Stimulated activated CD4-positive, alpha-beta T cell treated with anti-CD3 and anti-CD28 coated beads, TNF-alpha, amount 100 ng/mL, for 24 hours (primary cell): ENCODE measurements at regions not wholly inside any gene's neighbourhood (a gene's known extent, or its start where the extent isn't known, plus 50 kb on each side); places are given as distances from the start of the nearest gene placed in this dataset.

Experiments
- DNase-seq, 3 experiments: peaks; one replicate each; pipeline ENCODE4 v3.0.0-alpha.2; 2020; ENCODE audit warnings: low read depth in 3 of 3

- DNase-seq: no peak
Observed at GRCh38 chr15:31243895-31244294, 82.7 kb upstream of the KLF13 start.

DNA sequence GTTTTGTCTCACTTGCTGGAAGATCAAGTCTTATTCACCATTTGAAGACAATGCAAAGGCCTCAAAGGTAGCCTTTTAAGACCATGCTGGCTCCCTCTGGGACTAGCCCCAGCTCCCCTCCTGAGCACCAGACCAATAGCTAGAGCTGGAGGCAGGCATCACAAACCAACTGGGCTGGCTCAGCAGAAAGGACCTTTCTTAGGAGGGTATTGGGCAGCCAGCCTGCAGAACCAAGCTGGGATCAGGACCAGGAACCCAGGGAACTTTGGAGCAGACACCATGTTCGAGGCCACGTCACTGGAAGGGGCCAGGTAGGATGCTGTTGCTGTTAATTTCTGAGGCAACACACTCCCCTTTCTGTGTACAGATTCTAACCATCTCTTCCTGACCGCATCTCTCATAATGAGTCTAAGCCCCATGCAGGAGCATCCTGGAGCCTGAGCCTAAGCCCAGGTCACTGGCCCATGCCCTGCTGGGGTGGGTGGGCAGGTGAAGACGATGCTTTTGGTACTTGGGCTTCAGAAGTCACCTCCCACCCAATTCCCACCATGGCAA is 81.4 kb upstream of the KLF13 start:
- DNase-seq: no peak

GRCh38 chr15:31245756-31246155 is 80.9 kb upstream of the KLF13 start:
- no peak for DNase-seq

GRCh38 chr15:31247404-31247803 is 79.2 kb upstream of the KLF13 start:
- no peak for DNase-seq

GRCh38 chr15:31248263-31248662 is 78.4 kb upstream of the KLF13 start:
- DNase-seq: no peak

GRCh38 chr15:31248951-31249350 is 77.7 kb upstream of the KLF13 start:
- no peak for DNase-seq

GRCh38 chr15:31250033-31250432 is 76.6 kb upstream of the KLF13 start:
- DNase-seq: no peak

- DNase-seq: no peak
Observed at GRCh38 chr15:31251165-31251564, 75.5 kb upstream of the KLF13 start.

- no peak for DNase-seq
Observed at GRCh38 chr15:31252171-31252785, 74.4 kb upstream of the KLF13 start.

GRCh38 chr15:31254431-31255175 is 72.0 kb upstream of the KLF13 start:
- no peak for DNase-seq

DNA sequence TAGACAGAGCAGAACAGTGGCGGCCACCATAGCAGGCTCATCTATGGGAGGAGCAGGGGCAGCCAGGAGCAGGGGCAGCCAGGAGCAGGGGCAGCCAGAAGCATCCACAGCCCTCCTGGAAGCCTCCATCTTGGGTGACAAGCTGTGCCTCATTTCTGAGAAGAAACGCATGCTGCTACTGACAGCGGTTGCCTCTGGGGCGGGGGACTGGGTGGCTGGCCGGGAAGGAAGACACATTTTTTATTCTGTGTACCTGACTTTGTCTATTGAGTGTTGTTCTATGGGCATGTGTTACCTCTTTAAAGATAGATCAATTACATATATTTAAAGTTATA is 71.5 kb upstream of the KLF13 start:
- no peak for DNase-seq

GRCh38 chr15:31255732-31256377 is 70.8 kb upstream of the KLF13 start:
- no peak for DNase-seq

DNA sequence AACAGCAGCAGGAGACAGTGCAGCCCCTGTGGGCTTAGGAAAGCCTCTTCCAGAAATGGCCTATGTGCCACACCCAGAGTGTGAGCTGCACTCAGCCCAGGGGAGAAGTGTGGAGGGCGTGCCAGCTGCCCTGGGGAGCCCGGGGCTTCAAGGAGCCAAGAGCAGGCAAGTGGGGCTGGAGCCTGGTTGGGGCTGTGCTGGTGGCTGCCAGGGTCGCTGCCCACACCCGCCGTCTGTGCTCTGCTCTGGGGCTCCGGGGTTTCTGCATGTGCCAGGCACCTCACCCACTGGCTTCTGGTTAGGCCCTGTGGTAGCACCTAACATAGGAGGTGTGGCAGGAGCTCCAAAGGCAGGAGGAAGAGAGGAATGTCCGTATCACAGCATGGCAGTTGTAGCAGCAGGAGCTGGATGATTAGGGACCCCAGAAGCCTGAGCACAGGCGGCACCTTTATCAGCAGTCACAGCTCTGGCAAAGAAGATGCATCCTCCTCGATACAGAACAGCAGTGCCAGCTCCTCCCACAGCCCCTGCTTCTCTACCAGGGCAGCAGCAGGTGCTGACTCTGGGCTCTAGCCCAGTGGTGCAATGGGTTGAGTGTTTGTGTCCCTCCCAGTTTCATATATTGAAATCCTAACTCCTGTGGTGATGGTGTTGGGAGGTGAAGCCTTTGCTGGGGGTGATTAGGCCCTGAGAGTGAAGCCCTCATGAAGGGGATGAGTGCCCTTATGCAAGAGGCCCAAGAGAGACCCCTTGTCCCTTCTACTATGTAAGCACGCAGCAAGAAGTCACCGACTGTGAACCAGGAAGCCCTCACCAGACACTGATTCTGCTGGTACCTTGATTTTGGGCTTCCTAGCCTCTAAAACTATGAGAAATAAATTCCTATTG is 70.0 kb upstream of the KLF13 start:
- DNase-seq: no peak

DNA sequence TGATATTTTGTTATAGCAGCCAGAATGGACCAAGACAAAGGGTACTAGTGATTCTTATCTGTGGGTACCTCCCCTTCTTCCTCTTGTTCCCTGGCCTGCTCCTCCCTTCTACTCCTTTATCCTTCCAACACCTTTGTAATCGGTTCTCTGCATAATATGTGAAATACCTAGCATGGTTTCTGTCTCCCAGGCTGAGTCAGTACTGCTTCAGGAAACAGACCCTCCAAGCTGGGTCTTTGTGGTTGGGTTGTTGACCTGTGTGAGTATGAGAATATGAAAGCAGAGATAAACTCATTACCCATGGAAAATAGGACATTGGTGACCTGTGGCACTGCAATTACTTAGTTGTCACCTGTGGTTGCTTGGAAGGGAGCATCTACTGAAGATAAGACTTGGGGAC is 69.3 kb upstream of the KLF13 start:
- no peak for DNase-seq

DNA sequence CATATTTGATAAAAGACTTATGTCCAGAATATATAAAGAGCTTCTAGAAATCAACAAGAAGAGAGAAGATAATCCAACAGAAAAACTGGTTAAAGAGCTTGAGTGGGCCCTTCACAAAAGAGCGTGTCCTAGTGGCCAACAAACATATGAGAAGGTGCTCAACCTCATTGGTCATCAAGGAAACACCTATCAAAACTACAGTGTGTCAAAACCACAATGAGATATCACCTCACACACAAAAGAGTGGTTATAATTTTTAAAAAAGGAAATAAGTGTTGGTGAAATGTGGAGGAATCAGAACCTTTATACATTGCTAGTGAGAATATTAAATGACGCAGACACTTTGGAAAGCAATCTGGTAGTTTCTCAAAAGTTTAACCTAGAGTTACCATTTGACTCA is 68.4 kb upstream of the KLF13 start:
- DNase-seq: no peak

DNA sequence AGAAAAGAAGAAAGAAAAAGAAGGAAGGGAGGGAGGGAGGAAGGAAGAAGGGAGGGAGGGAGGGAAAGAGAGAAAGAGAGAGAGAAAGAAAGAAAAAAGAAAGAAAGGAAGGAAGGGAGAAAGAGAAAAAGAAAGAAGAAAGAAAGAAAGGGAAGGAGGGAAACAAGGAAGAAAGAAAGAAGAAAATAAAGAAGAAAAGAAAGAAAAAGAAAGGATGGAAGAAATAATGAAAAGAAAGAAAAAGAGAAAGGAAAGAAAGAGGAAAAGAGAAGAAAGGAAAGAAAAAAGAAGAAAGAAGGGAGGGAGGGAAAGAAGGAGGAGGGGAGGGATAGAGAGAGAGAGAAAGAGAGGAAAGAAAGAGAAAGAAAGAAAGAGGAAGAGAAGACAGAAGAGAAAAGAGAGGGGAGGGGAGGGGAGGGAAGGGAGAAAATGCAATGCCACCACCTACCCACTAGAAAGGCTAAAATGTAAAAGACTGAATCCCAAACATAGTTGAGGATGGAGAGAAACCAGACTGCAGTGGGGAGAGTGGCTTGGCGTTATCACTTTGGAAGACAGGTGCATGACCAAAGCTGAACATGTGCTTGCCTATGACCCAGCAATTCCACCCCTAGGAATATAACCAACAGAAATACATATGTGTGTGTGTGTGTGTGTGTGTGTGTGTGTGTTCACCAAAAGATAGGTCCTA is 66.9 kb upstream of the KLF13 start:
- no peak for DNase-seq

DNA sequence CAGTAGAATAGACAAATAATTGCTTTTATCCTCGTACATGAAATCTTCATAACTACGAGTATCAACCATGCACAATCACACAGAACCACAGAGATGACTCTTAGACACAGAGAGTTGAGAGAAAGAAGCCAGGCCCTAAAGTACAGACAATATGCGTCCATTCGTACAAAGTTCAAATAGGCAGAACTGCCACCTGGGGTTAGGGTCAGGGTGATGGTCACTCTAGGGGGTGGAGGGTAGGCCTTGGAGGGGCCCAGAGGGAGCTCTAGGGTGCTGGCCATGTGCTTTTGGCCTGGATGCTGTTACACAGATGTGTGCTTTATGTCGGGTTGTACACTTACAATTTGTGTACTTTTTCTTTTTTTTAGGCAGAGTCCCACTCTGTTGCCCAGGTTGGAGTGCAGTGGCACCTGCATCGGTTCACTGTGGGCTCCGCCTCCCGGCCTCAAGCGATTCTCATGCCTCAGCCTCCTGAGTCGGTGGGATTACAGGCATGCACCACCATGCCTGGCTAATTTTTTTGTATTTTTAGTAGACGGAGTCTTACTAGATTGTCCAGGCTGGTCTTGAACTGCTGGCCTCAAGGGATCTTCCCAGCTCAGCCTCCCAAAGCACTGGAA is 65.9 kb upstream of the KLF13 start:
- no peak for DNase-seq

DNA sequence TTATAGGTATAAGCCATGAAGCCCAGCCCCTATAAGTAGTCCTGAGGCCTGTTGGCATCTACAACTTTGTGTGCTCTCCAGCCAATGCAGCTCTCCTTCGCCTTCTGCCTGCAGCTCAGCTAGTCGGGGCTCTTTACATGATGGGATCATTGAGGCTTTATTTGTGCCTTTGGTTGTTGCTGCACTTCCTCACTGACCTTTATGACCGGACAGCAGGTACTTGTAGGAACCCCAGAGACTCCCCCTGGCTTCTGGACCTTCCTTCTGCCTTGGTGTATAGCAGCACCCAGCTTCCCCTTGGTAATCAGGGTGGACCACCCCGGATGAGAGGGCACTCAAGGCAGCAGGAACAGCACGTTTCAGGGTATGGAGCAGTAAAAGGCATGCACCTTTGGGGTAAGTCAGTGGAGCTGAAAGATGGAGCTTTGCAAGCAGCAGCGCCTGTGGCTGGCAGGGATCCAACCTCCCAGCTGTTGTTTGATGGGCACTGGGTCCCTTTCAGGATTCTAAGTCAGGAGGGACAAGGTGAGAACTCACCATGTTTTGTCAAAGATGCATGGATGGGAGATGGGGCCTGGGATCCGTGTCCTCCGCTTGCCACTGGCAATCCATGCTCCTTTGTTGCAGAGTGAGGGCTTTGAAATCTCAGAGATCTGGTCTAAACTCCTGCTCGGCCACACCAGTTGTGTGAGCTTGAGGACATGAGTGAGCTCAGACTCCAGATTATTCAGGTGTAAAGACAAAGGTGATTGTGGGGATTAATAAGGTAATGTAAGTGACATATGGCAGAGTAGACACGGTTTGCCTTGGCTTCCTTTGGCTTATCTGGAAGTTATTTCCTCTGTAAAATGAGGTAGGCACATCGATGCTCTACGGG is 65.1 kb upstream of the KLF13 start:
- no peak for DNase-seq

GRCh38 chr15:31262143-31262530 is 64.5 kb upstream of the KLF13 start:
- DNase-seq: no peak
